Stimulated activated naive CD8-positive, alpha-beta T cell treated with anti-CD3 and anti-CD28 coated beads, Interleukin-15, Interleukin-2, amounts not matched to agents 100 ng/mL and 50 ng/mL, for 24 hours (primary cell): ENCODE measurements at regions not wholly inside any gene's neighbourhood (a gene's known extent, or its start where the extent isn't known, plus 50 kb on each side); places are given as distances from the start of the nearest gene placed in this dataset.

Source experiments
- H3K27ac Mint-ChIP-seq: one replicate; pipeline ENCODE4 v1.8.0; 2021; ENCODE audit warnings: mild to moderate bottlenecking, mixed read lengths
- H3K27me3 Mint-ChIP-seq: one replicate; pipeline ENCODE4 v1.8.0; 2021; ENCODE audit warnings: mixed read lengths
- H3K36me3 Mint-ChIP-seq: one replicate; pipeline ENCODE4 v1.8.0; 2021; ENCODE audit warnings: low read depth, mixed read lengths
- H3K4me1 Mint-ChIP-seq: one replicate; pipeline ENCODE4 v1.8.0; 2021; ENCODE audit warnings: low read depth, mixed read lengths
- H3K4me3 Mint-ChIP-seq: one replicate; pipeline ENCODE4 v1.8.0; 2021; ENCODE audit warnings: mild to moderate bottlenecking, mixed read lengths
- H3K9me3 Mint-ChIP-seq: one replicate; pipeline ENCODE4 v1.8.0; 2021; ENCODE audit warnings: mixed read lengths

- Mint-ChIP-seq H3K4me1 (no peaks in the 10 kb centered on the region), H3K4me3 (no peak overlapping the region), H3K9me3 (no peaks in the 10 kb centered on the region), H3K27me3 (no peaks in the 10 kb centered on the region), H3K36me3 (no peaks in the 10 kb centered on the region), H3K27ac (no peak overlapping the region)
Measured at GRCh38 chr13:90142251-90142650, 1205.2 kb upstream of the MIR17HG start.

DNA sequence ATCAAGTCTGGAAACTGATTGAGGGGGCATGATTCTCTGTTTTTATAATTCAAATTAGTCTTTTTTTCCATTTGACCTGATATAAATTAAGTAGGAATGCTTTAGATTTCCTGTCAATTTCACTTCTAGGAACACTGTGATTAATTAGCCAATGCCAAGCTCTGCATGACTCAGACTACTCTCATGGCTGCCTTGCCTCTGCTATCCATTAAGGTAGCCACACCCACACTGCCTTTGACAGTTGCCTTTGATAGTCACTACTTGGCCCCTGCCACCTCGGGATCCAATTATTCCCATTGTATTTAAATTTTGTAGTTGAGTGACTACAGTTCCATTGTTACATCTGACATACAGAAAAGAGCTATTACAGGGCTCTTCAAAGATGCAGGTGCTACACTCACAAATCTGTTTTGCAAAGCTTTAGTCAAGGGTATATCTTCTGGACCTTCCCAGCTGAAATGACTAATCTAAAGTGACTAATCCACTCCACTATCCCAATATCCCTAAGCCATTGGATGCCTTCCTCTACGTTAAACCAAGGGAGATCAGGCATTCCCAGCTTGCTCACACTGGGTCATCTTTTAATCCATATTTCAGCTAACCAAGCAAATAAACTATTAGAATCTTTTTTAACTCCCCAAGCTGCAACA is 1193.1 kb upstream of the MIR17HG start:
- no peaks in the 10 kb centered on the region for H3K36me3 Mint-ChIP-seq
- H3K4me1 Mint-ChIP-seq, result no peaks in the 10 kb centered on the region
- peaks cover 22% of the 10 kb centered on the region for H3K9me3 Mint-ChIP-seq
- H3K4me3 Mint-ChIP-seq, result no peak overlapping the region
- H3K27me3 Mint-ChIP-seq, result no peaks in the 10 kb centered on the region
- no peak overlapping the region for H3K27ac Mint-ChIP-seq

DNA sequence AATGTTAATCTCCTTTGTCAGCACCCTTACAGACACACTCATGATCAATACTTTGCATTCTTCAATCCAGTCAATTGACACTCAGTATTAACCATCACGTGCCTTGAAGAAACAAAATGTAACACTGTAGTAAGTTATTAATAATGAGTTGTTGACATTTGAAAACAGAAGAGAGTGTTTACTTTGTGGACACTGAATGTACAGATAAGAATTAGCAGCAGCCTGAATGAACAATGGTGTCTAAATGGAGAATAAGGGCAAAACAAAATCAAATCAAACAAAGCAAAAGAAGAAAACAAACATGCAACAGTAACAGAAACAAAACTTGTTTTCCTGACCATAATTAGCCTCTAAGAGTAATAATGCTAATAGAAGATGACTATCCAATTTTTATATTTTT is 1191.1 kb upstream of the MIR17HG start:
- Mint-ChIP-seq H3K36me3 (no peaks in the 10 kb centered on the region), H3K27me3 (no peaks in the 10 kb centered on the region), H3K9me3 (peaks cover 22% of the 10 kb centered on the region), H3K4me3 (no peak overlapping the region), H3K27ac (no peak overlapping the region), H3K4me1 (no peaks in the 10 kb centered on the region)

- no peaks in the 10 kb centered on the region for H3K27me3 Mint-ChIP-seq
- H3K9me3 Mint-ChIP-seq, result peaks cover 17% of the 10 kb centered on the region
- H3K4me1 Mint-ChIP-seq, result no peaks in the 10 kb centered on the region
- no peak overlapping the region for H3K27ac Mint-ChIP-seq
- H3K4me3 Mint-ChIP-seq, result no peak overlapping the region
- H3K36me3 Mint-ChIP-seq, result no peaks in the 10 kb centered on the region
Measured at GRCh38 chr13:90168953-90169352, 1178.5 kb upstream of the MIR17HG start.

- no peaks in the 10 kb centered on the region for H3K4me1 Mint-ChIP-seq
- H3K4me3 Mint-ChIP-seq, result no peak overlapping the region
- H3K27me3 Mint-ChIP-seq, result no peaks in the 10 kb centered on the region
- peaks cover 17% of the 10 kb centered on the region for H3K9me3 Mint-ChIP-seq
- no peaks in the 10 kb centered on the region for H3K36me3 Mint-ChIP-seq
- H3K27ac Mint-ChIP-seq, result no peak overlapping the region
Measured at GRCh38 chr13:90170208-90170607, 1177.3 kb upstream of the MIR17HG start.

GRCh38 chr13:90171649-90172048 is 1175.8 kb upstream of the MIR17HG start:
- H3K9me3 Mint-ChIP-seq, result peaks cover 9% of the 10 kb centered on the region
- H3K27ac Mint-ChIP-seq, result no peak overlapping the region
- H3K4me3 Mint-ChIP-seq, result no peak overlapping the region
- no peaks in the 10 kb centered on the region for H3K27me3 Mint-ChIP-seq
- no peaks in the 10 kb centered on the region for H3K4me1 Mint-ChIP-seq
- no peaks in the 10 kb centered on the region for H3K36me3 Mint-ChIP-seq

GRCh38 chr13:90177512-90177911 is 1170.0 kb upstream of the MIR17HG start:
- Mint-ChIP-seq H3K36me3 (no peaks in the 10 kb centered on the region), H3K27ac (no peak overlapping the region), H3K27me3 (no peaks in the 10 kb centered on the region), H3K4me1 (no peaks in the 10 kb centered on the region), H3K9me3 (no peaks in the 10 kb centered on the region), H3K4me3 (no peak overlapping the region)

- Mint-ChIP-seq H3K27ac (no peak overlapping the region), H3K9me3 (peaks cover 3% of the 10 kb centered on the region), H3K4me3 (no peak overlapping the region), H3K36me3 (no peaks in the 10 kb centered on the region), H3K27me3 (no peaks in the 10 kb centered on the region), H3K4me1 (no peaks in the 10 kb centered on the region)
Measured at GRCh38 chr13:90184355-90184754, 1163.1 kb upstream of the MIR17HG start.

DNA sequence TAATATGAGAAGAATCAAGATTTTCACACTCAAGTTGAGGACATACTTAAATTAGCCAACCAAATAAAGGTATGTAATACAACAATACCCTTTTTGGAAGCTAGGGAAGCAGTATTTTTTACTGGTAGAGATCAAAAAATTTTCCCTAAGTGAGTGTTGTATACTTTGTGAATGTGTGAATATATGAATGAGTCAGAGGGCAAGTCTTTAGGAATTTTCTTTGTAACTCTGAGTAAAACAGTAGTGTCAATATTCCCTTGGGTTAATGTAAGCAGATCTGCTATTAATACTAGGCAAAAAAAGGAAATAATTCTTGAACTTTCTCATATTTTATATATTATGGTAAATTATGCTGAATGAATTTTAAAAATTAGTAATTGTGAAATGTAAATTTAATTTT is 1161.8 kb upstream of the MIR17HG start:
- H3K9me3 Mint-ChIP-seq, result peaks cover 3% of the 10 kb centered on the region
- no peaks in the 10 kb centered on the region for H3K36me3 Mint-ChIP-seq
- H3K4me1 Mint-ChIP-seq, result no peaks in the 10 kb centered on the region
- H3K27ac Mint-ChIP-seq, result no peak overlapping the region
- no peak overlapping the region for H3K4me3 Mint-ChIP-seq
- H3K27me3 Mint-ChIP-seq, result no peaks in the 10 kb centered on the region

DNA sequence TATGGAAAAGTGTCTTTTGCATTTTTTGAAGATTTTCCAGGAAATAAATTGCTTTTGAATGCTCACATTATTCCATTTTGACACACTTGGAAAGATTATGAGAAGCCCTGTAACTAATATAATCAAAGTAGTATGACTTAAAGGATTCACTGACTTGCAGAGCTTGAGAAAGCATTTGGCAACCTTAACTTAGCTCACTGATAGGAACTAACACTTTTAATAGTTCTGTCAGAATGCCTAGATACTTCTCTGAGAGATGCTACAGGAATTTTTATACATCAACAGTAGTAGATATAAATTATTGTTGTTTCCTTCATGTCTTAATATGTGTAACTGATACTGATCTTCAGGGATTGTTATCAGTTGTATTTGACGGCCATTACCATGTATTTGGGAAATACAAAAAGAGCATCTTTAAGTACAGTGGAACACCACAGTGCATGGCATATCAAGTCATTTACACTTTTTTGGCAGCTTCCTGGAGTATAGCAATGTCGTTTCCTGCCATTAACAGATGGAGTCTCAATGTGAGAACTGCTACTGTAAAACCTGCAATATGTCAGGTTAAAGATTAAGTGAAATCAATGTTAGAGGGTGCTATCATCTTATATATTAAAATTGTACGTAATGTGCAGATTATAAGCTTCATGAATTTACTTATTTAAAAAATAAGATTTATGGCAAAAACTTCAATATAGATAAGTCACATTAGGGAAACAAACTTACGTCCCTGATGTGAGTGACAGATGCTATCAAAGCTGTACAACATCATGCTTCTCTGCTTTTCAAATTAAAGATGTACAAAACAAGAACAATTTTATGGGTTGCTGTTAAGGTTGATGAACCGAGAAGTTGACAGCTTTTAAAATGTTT is 1159.8 kb upstream of the MIR17HG start:
- Mint-ChIP-seq H3K4me1 (no peaks in the 10 kb centered on the region), H3K9me3 (peaks cover 3% of the 10 kb centered on the region), H3K4me3 (no peak overlapping the region), H3K27me3 (no peaks in the 10 kb centered on the region), H3K27ac (no peak overlapping the region), H3K36me3 (no peaks in the 10 kb centered on the region)

DNA sequence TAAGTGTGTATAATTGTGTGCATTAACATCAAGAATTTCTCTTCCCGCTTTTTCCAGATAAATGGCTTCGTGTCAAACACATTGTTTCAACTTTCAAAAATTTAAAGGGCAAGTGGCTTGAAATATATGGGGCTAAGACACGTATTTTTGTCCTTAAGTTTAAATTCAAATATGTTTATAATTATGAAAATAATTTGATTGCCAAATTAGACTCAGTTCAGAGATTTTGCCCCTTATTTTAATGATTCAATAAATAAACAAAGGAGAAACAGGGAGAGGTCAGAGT is 1159.2 kb upstream of the MIR17HG start:
- no peaks in the 10 kb centered on the region for H3K27me3 Mint-ChIP-seq
- H3K27ac Mint-ChIP-seq, result no peak overlapping the region
- no peaks in the 10 kb centered on the region for H3K36me3 Mint-ChIP-seq
- no peak overlapping the region for H3K4me3 Mint-ChIP-seq
- H3K9me3 Mint-ChIP-seq, result peaks cover 3% of the 10 kb centered on the region
- no peaks in the 10 kb centered on the region for H3K4me1 Mint-ChIP-seq

GRCh38 chr13:90197722-90198121 is 1149.8 kb upstream of the MIR17HG start:
- H3K27me3 Mint-ChIP-seq, result no peaks in the 10 kb centered on the region
- no peak overlapping the region for H3K4me3 Mint-ChIP-seq
- no peak overlapping the region for H3K27ac Mint-ChIP-seq
- H3K36me3 Mint-ChIP-seq, result no peaks in the 10 kb centered on the region
- H3K4me1 Mint-ChIP-seq, result no peaks in the 10 kb centered on the region
- H3K9me3 Mint-ChIP-seq, result peaks cover 14% of the 10 kb centered on the region

- Mint-ChIP-seq H3K36me3 (no peaks in the 10 kb centered on the region), H3K27ac (no peak overlapping the region), H3K9me3 (peaks cover 18% of the 10 kb centered on the region), H3K4me1 (no peaks in the 10 kb centered on the region), H3K4me3 (no peak overlapping the region), H3K27me3 (no peaks in the 10 kb centered on the region)
Measured at GRCh38 chr13:90201202-90201601, 1146.3 kb upstream of the MIR17HG start.

- no peaks in the 10 kb centered on the region for H3K4me1 Mint-ChIP-seq
- H3K27me3 Mint-ChIP-seq, result no peaks in the 10 kb centered on the region
- no peak overlapping the region for H3K27ac Mint-ChIP-seq
- H3K36me3 Mint-ChIP-seq, result no peaks in the 10 kb centered on the region
- H3K4me3 Mint-ChIP-seq, result no peak overlapping the region
- peaks cover 19% of the 10 kb centered on the region for H3K9me3 Mint-ChIP-seq
Measured at GRCh38 chr13:90201676-90202460, 1145.6 kb upstream of the MIR17HG start.

- no peak overlapping the region for H3K27ac Mint-ChIP-seq
- no peaks in the 10 kb centered on the region for H3K4me1 Mint-ChIP-seq
- no peaks in the 10 kb centered on the region for H3K27me3 Mint-ChIP-seq
- H3K36me3 Mint-ChIP-seq, result no peaks in the 10 kb centered on the region
- H3K9me3 Mint-ChIP-seq, result peaks cover 21% of the 10 kb centered on the region
- no peak overlapping the region for H3K4me3 Mint-ChIP-seq
Measured at GRCh38 chr13:90205081-90205480, 1142.4 kb upstream of the MIR17HG start.
